ENCODE measurements at regions not wholly inside any gene's neighbourhood (a gene's known extent, or its start where the extent isn't known, plus 50 kb on each side); places are given as distances from the start of the nearest gene placed in this dataset.

- no peak for TF ChIP-seq CTCF (IDR thresholded peaks at IDR 0.05)
- no peak for DNase-seq (ENCODE audit: low spot score)
- ATAC-seq (ENCODE audit: low FRiP score), result no peak
These were observed 78.3 kb upstream of the AOAH start for GRCh38 chr7:36802459-36803135.

GRCh38 chr7:36796850-36797536 is 72.7 kb upstream of the AOAH start:
- no peak for TF ChIP-seq CTCF (IDR thresholded peaks at IDR 0.05)
- DNase-seq (ENCODE audit: low spot score), result no peak
- ATAC-seq (ENCODE audit: low FRiP score), result no peak

GRCh38 chr7:36795451-36796021 is 71.2 kb upstream of the AOAH start:
- peak; percentile 32 for ATAC-seq (ENCODE audit: low FRiP score)
- DNase-seq (ENCODE audit: low spot score), result no peak
- TF ChIP-seq CTCF (IDR thresholded peaks at IDR 0.05), result no peak

- no peak for DNase-seq (ENCODE audit: low spot score)
- no peak for ATAC-seq (ENCODE audit: low FRiP score)
- TF ChIP-seq CTCF (IDR thresholded peaks at IDR 0.05), result no peak
These were observed 70.4 kb upstream of the AOAH start for GRCh38 chr7:36794689-36795088.

- DNase-seq (ENCODE audit: low spot score), result no peak
- TF ChIP-seq CTCF (IDR thresholded peaks at IDR 0.05), result no peak
- no peak for ATAC-seq (ENCODE audit: low FRiP score)
These were observed 68.1 kb upstream of the AOAH start for GRCh38 chr7:36792421-36792820.

GRCh38 chr7:36790311-36790787 is 66.1 kb upstream of the AOAH start:
- no peak for TF ChIP-seq CTCF (IDR thresholded peaks at IDR 0.05)
- ATAC-seq (ENCODE audit: low FRiP score), result no peak
- no peak for DNase-seq (ENCODE audit: low spot score)

Measured in omental fat pad (tissue), 3 donors.